ENCODE measurements at regions not wholly inside any gene's neighbourhood (a gene's known extent, or its start where the extent isn't known, plus 50 kb on each side); places are given as distances from the start of the nearest gene placed in this dataset.
A peak's percentile ranks its signal among the peaks of the same experiment; 100 is the strongest.

DNA sequence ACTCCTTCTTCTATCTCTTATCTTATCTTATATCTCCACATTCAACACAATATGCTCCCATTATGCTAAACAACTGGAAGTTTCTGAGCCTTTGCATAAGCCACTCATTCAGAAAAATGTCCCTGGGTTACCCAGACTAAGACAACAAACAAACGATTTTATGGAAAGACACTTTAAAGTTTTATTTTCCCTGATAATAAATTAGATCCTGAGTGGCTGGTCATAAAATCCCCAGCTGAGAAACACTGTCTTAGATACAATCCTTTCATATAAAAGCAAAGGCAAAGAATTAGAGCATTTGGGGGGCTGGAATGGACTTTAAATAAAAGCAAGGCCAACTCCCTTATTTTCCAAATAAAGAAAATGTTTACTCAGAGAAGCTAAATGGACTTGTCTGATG is 322.3 kb downstream of the GBE1 start:
- DNase-seq: no peak

DNA sequence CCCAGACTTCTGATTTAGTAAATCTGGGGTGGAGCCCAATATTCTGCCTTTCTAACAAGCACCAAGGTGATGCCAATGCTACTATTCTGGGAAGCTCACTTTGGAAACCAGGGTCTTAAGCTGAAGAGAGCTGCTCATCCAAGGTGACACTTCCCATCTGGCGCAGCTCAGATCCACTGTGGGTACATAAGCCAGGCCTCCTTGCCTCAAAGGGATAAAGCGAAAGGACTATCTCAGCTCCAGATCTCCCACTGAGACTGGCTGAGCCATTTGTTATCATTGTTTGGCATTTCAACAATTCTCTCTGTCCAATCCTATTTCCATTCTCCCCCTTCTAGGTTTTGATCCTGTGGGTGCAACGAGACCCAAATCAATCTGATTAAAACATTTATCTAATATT is 323.8 kb downstream of the GBE1 start:
- DNase-seq: no peak

DNA sequence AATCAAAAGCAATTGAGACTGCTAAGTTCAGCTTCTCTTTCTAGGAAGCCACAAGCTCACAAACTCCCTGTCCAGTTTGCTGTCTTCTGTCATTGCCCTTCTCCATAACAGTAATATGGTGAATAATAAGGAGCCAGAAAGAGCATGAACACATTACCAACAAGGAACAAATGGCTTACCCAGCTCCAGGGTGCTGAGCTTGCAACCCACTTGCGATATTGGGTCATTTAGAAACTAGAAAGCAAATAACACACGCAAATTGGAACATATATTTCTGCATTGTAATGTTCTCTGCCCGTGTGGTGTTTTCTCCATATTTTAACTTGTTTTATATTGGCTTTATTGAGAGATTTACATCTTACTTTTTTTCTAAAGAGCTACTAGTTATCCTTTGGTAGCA is 325.3 kb downstream of the GBE1 start:
- DNase-seq: no peak

DNA sequence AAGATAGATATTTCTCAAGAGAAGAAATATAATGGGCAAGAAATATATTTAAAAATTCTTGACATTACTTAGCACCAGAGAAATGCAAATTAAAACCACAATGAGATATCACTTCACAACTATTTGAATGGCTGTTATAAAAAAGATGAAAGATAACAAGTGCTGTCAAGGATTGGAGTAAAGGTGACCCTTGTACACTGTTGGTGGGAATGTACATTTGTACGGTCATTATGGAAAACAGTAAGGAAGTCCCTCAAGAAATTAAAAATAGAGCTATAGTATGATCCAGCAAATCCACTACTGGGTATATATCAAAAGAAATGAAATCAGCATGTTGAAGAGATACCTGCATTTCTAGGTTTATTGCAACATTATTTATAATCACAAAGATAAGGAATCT is 326.4 kb downstream of the GBE1 start:
- no peak for DNase-seq

DNA sequence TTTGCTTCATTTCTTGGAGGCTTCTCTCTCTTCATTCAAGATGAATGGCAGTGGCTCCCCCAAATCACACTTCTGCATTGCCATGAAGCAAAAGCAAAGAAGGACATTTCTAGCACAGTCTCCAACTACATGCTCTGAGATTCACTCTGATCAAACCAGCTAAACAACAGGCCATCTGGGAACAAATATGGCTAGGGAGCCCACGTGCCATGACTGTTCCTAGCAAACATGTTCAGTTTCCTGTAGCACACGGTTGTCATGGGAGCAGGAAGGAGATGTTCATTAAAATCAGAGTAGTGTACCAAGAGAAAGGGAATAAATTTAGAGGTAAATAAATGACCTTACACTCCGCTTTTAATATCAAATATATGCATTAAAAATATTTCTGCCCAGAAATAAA is 327.3 kb downstream of the GBE1 start:
- DNase-seq: no peak

DNA sequence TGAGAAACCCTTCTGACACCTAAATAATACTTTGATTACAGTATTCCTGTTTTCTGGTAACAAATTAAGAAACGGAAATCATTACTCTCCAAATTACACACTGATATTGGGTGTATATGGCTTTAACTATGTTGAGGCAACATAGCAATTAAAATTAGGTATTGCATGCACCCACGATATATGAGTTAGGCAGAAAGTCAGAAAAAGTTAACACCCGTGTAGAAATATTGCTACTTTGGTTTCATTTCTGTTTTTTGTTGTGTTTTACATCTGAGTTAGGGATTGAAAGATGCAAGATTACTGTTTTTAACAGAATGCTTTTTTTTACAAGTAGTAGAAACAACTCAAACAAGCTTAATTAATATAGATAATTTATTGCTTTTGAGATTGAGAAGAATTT is 327.8 kb downstream of the GBE1 start:
- DNase-seq: no peak

DNA sequence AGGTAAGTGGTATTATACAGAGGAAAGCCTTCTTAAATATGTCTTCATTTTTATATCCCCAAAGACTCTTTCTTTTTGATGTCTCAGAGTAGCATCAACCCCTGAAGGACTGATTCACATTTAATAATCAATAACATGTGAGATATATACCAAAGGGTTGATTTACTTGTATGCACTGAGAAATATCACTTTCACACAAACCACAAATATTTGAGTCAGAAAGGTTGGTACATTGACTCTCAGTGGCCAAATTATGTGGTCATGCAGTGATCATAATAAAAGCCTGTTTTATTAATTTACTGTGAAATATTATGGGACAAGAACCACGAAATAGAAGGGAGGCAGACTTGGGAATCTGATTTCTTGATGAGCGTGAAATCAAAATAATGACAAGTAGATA is 329.0 kb downstream of the GBE1 start:
- DNase-seq: no peak

DNA sequence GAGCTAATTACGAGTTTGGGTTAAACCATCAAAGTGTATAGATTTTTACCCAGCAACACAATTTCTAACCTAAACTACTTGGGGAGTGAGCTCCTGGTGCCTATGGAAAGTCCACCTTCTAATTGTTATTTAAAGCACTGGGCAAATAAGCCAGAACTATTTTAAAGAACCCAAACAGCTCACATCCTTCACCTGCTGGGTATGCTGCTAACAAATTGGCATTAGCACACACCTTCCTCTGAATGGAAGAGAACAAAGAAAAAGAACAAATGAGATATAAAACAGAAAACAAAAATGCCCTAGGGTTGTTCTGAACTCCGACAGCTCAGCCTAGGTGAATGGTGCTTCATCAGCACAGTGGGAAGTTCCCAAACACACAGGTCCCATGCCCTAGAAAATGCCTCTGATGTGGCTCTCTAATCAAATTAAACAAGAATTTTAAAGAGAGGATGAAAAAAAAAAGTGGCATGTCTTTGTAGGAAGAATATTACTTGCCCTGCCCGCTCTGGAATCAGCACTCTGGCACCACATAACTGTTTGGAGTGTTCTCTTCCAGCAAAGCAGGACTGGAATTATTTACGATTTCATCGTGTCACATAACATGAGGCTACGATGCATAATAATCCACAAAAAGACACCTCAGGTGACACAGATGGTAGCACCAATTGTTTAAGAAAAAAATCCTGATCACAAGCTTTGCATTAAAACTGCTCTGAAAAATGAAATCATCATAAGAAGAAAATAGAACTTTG is 334.4 kb downstream of the GBE1 start:
- no peak for DNase-seq

DNA sequence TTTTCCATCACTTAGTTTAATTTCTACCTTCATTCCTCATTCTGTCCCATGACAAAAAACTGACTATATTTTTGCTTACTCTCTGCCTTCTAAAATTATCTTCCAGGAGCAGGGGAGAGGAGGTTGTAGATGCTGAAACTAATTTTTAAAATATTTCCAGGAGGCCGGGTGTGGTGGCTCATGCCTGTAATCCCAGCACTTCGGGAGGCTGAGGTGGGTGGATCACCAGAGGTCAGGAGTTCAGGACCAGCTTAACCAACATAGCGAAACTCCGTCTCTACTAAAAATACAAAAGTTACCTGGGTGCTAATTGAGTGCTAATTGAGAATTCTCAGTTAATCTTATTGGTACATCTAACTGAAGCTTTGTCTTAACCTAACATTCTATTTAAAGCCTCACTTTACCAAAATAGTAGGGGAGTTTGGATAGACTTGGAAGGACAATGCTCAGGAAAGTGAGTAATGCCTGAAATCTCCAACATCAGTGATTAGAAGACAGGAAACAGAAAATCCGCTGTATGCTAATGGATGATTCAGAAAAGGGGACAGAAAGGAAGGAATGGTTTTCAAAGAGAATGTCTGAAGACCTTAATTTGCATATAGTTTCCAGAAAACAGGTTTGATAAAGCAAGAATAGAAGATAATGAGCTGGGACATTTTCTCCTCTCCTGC is 336.1 kb downstream of the GBE1 start:
- no peak for DNase-seq

DNA sequence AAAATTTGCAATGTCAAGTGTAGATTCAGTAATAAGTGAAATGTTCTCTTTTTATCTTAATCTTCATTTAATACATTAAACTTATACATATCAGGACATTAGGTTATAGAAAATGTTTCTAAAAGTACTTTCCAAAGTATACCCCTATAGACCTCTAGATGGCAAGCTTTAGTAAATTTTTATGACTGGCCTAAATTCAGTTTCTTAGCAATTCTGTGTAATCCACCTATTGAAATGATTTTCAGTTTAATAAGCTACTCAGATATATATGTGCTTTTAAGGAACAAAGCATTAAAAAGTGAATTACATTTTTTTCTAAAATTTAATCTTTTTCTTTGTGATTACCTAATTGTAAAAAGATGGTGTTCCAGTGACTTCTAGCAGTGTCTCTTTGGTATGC is 342.2 kb downstream of the GBE1 start:
- no peak for DNase-seq

DNA sequence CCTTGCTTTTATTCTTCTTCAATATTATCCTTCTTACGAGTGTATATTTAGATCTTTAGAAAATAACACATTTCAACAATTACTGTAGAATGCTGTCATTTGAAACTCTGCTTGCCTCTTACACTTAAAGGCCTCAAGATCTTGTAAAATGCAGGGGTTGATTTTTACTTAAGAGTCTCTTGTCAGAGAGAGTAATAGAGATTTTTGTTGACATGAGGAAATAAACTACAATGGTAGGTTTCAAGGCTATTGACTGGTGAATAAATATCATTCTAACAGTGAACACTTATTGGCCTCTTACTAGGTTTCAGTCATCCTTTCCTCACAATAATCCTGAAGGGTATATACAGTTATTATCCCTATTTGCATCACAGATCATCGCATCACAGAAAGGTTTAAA is 344.6 kb downstream of the GBE1 start:
- no peak for DNase-seq

DNA sequence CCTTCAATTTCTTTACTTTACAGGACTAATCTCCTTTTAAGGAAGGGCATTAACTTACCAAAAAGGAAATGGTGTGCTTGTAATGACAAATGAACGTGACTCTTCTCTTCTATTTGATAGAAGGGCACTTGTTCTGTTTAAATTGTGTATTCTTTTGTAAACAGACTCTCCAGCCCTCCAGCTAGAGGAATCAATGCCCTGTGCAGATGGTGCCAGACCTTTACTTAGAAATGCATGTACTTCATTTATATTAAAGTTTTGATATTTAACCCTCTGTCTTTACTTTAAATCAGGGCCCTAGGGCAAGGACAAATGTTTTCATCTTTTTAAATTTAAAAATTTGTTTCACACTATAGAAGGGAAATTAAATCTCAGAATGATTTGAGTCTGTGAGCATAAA is 355.1 kb downstream of the GBE1 start:
- no peak for DNase-seq

DNA sequence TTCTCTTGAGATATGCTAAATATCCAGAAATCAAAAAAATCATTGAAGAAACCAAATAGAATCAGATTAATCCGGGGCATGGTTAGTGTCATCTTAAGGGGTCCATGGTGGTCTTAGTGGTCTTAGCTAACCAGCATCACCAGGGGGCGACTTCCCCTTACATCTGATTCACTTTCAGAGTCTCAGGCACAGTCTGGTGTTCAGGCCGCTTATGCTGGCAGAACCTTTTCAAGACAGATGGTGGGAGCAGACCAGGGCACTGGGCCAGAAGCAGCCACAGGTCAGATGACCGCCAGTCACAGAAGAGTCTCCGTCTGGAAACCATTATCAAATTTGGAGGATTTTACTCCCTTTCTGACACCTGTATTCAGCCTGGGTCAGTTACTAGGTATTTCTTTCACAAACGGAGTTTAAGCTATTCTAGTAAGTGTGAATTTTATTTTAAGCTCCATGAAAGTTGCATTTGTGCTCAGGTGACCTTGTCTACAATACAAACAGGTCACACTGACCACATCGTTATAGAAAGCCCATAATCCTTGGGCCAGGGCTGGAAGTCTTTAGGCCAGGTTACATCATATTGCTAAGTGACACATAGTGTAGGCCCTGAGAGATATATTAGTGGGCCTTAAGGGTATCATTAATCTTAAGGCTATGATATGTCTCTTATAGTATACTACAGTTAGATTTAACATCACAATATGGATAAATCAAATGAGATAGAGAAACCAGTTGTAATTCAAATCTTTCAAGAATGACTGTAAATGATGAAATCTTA is 365.5 kb downstream of the GBE1 start:
- no peak for DNase-seq

DNA sequence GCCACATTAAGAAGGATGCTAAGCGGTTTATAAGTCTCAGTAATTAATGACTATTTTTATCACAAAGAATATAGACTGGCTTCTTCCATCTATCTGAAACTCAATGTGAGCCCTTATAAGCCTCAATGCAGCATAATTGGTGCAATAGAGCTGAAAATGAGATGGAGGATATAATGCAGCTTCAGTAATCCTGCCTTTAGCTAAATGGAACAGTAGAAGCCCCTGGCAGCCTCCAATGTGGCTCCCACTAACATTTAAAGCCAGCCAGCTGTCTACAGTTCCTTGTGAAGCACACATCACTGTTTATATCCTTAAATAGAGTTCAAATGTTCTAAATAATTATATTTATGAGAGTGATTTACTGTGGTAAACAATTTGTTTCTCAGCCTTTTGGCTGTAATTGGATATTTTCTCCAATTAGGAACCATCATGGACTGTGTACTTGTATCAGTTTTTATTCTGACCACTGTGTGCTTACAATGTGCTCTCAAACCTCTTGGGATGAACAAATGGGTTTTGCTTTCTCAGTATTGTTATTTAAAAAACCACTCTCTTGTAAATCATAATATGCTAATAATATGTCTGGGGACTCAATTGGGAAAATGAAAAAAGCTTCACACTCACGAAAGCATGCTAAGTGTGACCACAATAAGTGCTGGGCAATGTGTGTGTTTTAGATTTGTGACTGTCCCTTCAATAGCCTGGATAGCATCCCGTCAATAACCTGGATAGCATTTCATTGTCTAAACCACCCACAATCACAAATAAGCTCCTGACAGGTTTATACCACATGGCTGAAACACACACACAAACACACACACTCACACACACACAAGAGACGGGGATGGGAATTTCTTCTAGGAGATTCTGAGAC is 366.6 kb downstream of the GBE1 start:
- DNase-seq: no peak

DNA sequence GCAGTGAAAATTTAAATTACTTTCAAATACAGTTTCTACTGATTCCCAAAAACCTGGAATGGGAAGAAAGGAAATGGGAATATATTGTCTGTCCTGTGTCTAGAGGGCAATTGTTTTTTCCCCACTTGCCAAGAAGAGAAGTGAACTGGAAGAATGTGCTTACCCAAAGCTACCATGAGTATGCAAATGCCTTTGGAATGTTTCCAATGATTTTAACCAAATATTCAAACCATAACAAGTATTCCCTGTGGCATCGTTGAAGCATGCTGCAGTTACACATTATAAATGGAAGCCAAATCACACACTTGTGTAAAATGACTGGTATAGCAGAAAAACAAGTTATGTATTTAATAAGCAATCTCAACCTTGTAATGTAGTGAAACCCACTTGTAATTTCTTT is 368.2 kb downstream of the GBE1 start:
- no peak for DNase-seq

DNA sequence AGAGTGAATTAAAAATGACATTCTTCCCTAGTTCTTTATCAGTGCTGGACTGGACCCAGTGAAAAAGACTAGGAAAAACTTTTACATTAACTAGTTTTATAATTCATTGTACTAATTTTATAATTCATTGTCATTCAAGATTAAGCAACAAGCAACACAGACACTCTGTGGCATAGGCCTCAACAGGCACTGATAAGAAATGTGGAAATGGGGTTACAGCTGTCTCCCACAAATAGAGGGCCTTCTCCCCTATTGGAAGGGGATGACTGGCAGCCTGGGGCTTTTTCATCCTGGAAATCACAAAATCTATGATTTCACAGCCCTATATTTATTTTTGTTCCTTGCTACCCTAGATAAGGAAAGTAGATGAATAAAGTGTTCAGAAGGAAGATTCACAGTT is 370.6 kb downstream of the GBE1 start:
- no peak for DNase-seq

DNA sequence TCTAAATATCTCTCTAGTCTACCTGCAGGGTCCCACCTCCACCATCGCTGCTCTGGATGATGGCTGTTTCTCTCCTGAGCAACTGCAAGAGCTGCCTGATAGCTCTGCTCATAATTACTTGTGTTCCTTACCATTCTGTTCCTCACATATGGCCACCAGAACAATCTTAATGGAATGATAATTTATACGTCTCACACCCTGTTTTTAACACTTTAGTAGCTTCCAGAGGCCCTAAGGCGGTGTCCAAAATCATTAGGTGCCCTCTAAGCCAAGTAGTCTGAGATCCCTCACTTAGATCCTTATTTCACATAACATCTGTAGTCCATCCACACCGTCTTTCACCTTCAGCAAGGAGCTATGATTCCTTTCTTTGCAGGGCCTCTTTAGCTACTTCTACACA is 373.3 kb downstream of the GBE1 start:
- DNase-seq: no peak

DNA sequence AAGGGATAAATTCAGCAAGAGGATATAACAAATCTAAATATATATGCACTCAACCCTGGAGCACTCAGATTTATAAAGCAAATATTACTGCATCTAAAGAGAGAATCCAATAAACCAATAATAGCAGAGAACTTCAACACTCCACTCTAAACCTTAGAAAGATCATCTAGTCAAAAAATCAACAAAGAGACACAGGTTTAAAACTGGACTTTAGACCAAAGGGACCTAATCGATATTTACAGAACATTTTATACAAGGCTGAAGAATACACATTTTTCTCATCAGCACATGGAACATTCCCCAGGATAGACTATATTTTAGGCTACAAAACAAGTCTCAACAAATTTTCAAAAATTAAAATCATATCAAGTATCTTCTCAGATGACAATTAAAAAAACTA is 379.0 kb downstream of the GBE1 start:
- DNase-seq: no peak

DNA sequence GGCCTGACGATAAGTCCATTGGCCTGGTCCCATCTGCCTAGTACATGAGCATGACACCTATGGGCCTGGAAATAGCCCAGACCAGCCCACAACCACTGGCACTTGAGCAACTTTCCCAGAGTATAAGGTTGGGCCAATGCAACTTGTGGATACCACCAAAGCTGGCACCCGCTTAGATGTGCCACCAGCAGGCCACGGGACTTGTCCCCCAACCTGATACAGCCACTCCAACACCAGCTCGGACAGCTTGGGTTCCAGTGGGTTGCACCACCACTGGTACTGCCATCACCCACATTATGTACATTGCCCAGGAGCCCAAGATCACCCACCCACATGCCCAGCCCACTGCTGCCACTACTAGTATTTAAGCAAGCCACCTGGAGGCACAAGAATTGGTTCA is 381.2 kb downstream of the GBE1 start:
- no peak for DNase-seq

DNA sequence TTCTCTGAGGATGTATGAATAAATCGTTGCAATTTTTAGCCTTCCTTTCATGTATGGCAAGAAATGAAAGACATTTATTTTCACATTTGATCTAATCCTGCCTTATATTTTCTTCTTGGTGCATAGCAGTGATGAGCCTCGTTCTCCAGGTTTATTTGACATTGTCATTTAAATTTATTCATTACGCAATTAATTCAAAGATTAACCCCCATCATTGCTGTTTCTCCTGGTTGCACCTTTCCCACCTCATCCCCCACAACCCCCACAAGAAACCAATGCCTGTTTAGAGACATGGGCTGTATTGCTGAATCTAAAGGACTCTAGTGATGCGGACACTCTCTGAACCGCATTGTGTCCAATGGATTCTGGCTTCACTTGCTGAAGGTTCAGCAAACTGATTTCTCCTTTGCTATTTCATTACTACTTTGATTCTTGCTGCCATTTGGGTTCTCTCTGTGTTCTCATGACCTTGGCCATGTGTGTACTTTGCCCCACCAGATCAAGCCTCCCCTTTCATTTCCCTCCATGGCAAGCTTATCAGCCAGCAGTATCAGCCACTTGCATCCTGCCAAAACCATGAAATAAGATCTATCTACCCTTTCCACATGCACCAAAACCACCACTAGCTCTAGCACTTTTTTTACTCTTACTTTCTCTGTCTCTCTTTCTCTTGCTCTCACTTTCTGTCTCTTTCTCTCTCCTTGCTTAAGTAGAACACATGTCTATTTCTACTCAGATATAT is 382.7 kb downstream of the GBE1 start:
- DNase-seq: peak; percentile 14

DNA sequence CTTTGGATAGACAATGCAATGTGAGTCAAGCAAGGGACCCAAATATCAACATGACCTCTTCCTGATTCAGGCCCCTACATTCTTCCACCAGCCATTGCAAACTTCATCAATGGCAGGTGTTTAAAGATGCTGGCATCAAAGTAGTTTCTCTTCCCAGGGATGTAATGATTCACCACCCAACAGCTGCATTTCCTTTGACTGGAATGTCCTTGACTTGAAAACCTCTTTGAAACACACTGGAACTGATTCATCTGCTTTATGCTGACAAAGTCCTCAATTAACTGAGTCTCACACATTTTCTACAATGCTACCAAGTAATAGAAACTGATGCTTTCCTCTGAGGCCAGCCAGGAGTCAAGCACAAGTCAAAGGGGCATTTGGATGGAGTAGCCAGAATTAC is 385.5 kb downstream of the GBE1 start:
- no peak for DNase-seq

DNA sequence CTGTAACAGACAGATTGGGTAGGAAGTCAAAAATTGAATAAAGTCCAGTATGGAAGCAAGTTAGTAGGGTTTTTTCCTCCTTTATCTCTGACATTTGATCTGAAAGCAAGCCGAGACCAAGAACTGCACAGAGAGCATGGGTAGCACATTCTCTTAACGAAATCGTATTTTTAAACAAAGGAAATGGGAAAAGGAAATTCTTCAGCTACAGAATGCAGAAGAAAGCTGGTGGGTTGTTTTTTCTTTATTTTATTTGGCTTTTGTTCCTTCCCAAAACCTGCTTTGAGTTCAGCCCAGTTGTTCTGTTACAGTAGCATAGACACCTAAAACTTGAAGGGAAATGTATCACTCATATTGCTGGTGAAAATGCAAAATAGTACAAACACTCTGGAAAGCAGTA is 397.0 kb downstream of the GBE1 start:
- no peak for DNase-seq

DNA sequence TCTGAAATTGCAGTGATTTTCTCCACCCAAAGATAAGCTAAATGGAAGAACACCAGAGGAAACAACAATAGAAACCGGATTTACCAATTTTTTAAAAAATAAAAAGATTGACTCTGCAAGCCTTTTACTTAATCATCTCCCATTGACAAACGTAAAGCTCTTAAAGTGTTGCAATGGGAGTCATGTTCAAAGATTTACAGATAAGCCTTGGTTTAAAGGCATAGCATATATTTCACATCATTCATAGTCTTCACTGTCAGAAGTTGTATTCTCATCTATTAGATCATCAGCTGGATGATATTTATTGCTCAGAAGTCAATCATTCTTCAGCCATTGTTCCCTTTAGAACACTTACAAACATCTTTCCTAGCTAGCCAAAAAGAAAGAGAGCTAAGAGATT is 397.6 kb downstream of the GBE1 start:
- no peak for DNase-seq

All from GDM1 (cell line).